GM12878 (cell line): ENCODE measurements at regions not wholly inside any gene's neighbourhood (a gene's known extent, or its start where the extent isn't known, plus 50 kb on each side); places are given as distances from the start of the nearest gene placed in this dataset.

Experiments used
- ATAC-seq: fragments of 200-7000 bp; cut with Tn5 transposase; 3 replicates; pipeline ENCODE4 v1.9.1; 2020; ENCODE audit warnings: mild to moderate bottlenecking, moderate library complexity
- BruUV-seq: library from RNA; stranded (reverse); fragments of 400-500 nt; replicated peaks from 2 replicates; lab custom pipeline; 2021; lab: Mats Ljungman, UMichigan
- CTCF ChIA-PET: fragments of 300-600 bp; sonication (Branson Sonifier 250); formaldehyde crosslinking; extraction: SDS; loops from one replicate; lab custom pipeline; 2021; ENCODE audit warnings: inconsistent platforms; lab: Yijun Ruan, JAX
- POLR2A ChIA-PET: fragments of 350-600 bp; formaldehyde crosslinking; extraction: SDS; loops from one replicate; lab custom pipeline; 2021; ENCODE audit warnings: inconsistent platforms; lab: Charles Lee
- RAD21 ChIA-PET: fragments of 300-600 bp; sonication (Branson Sonifier 250); formaldehyde crosslinking; loops from one replicate; lab custom pipeline; 2023; ENCODE audit warnings: antibody characterized with exemption; ENCODE audit not compliant: unreplicated experiment; lab: Charles Lee
- SMC1A ChIA-PET: fragments of 300-600 bp; sonication (Branson Sonifier 250); formaldehyde crosslinking; loops from one replicate; lab custom pipeline; 2023; ENCODE audit not compliant: unreplicated experiment, uncharacterized antibody; lab: Charles Lee
- DNase-seq: peaks from one replicate; pipeline ENCODE4 v3.0.0-alpha.2; 2011; ENCODE audit warnings: low read depth, low spot score
- FAIRE-seq: peaks from 3 replicates; lab custom pipeline; 2011; peaks lifted over from hg19 to GRCh38; lab: Jason Lieb, UNC
- H2AFZ ChIP-seq: 2 replicates; pipeline ENCODE4 v1.6.0; 2011; ENCODE audit warnings: low read depth, low read length, control low read depth; ENCODE audit not compliant: control insufficient read depth
- H3K27ac ChIP-seq: 2 replicates; pipeline ENCODE4 v1.5.1; 2011; ENCODE audit warnings: control low read depth; ENCODE audit not compliant: control insufficient read depth, insufficient read depth
- H3K27me3 ChIP-seq, 2 experiments: replicated peaks in 1 of 2; 2 replicates each; pipeline versions ENCODE4 v1.6.0 to v1.6.1; 2011; ENCODE audit warnings: low read length in 1 of 2; ENCODE audit not compliant: control insufficient read depth in 2 of 2, insufficient read depth in 2 of 2
- H3K36me3 ChIP-seq, 2 experiments: 2 replicates each; pipeline ENCODE4 v1.5.1; 2011; ENCODE audit warnings: low read length in 1 of 2; ENCODE audit not compliant: control insufficient read depth in 2 of 2, insufficient read depth in 2 of 2
- H3K4me1 ChIP-seq: 2 replicates; pipeline ENCODE4 v1.6.1; 2011; ENCODE audit warnings: mild to moderate bottlenecking, low read length, moderate library complexity, mixed read lengths; ENCODE audit not compliant: control insufficient read depth, insufficient read depth
- H3K4me2 ChIP-seq: 2 replicates; pipeline ENCODE4 v1.6.0; 2011; ENCODE audit warnings: control low read depth; ENCODE audit not compliant: control insufficient read depth, insufficient read depth
- H3K4me3 ChIP-seq: fragments of 200-600 bp; sonication (generic); 2 replicates; pipeline ENCODE4 v1.5.1; 2016
- H3K79me2 ChIP-seq: 2 replicates; pipeline ENCODE4 v1.6.0; 2011; ENCODE audit warnings: low read length; ENCODE audit not compliant: control insufficient read depth, insufficient read depth
- H3K9ac ChIP-seq: 2 replicates; pipeline ENCODE4 v1.8.0; 2011; ENCODE audit warnings: low read length, control low read depth, mixed read lengths; ENCODE audit not compliant: control insufficient read depth, insufficient read depth
- H3K9me3 ChIP-seq: replicated peaks from 3 replicates; pipeline ENCODE4 v1.5.1; 2011; ENCODE audit warnings: mild to moderate bottlenecking, low read length; ENCODE audit not compliant: control insufficient read depth, insufficient read depth
- H4K20me1 ChIP-seq: 2 replicates; pipeline ENCODE4 v1.6.0; 2011; ENCODE audit not compliant: control insufficient read depth, insufficient read depth
- ETV6 ChIP-seq, 2 experiments: fragments of 450-650 bp in 1 of 2; IDR thresholded peaks in 1 of 2; conservative IDR thresholded peaks in 1 of 2; 2 replicates each; pipeline ENCODE4 v1.6.1; 2014; ENCODE audit warnings: antibody characterized with exemption in 1 of 2, borderline replicate concordance in 1 of 2, low read depth in 1 of 2, mild to moderate bottlenecking in 1 of 2, moderate library complexity in 1 of 2
- HDAC6 ChIP-seq: fragments of 200-600 bp; sonication (generic); IDR thresholded peaks from one replicate; pipeline ENCODE4 v1.8.0; 2017; ENCODE audit warnings: antibody characterized with exemption; ENCODE audit not compliant: unreplicated experiment
- KDM1A ChIP-seq: fragments of 200-600 bp; sonication (generic); IDR thresholded peaks from 2 replicates; pipeline ENCODE4 v1.6.1; 2016; ENCODE audit warnings: borderline replicate concordance
- MYB ChIP-seq: fragments of 150-350 bp; IDR thresholded peaks from 2 replicates; pipeline ENCODE4 v1.6.1; 2014; ENCODE audit warnings: mild to moderate bottlenecking, low read depth, low read length, borderline replicate concordance
- MYC ChIP-seq: IDR thresholded peaks from 2 replicates; pipeline ENCODE4 v1.6.1; 2011; ENCODE audit warnings: mild to moderate bottlenecking, low read length, moderate library complexity, inconsistent platforms; ENCODE audit not compliant: insufficient read depth, insufficient replicate concordance, insufficient read length, severe bottlenecking
- SIX5 ChIP-seq: IDR thresholded peaks from 2 replicates; pipeline ENCODE4 v1.6.1; 2011; ENCODE audit warnings: mild to moderate bottlenecking, low read depth, low read length, moderate library complexity; ENCODE audit not compliant: severe bottlenecking
- SP1 ChIP-seq: IDR thresholded peaks from one replicate; pipeline ENCODE4 v1.6.1; 2011; ENCODE audit warnings: low read depth, low read length
- SREBF1 ChIP-seq: IDR thresholded peaks from 2 replicates; pipeline ENCODE4 v1.6.1; 2012; ENCODE audit warnings: mild to moderate bottlenecking, low read length
- ZNF384 ChIP-seq: IDR thresholded peaks from 2 replicates; pipeline ENCODE4 v1.6.1; 2012; ENCODE audit warnings: low read depth, mild to moderate bottlenecking, low read length, improper control_type of control experiment, borderline replicate concordance
- ZSCAN29 ChIP-seq: fragments of 450-650 bp; IDR thresholded peaks from 2 replicates; pipeline ENCODE4 v1.6.1; 2017; ENCODE audit warnings: mild to moderate bottlenecking, moderate library complexity
- WGBS: methylation state at CpG from one replicate; pipeline ENCODE4 v1.1.6; 2016; ENCODE audit warnings: low lambda C conversion rate; ENCODE audit not compliant: insufficient replicate concordance, insufficient coverage; ENCODE audit errors: missing lambda C conversion rate; 5-methylcytosine and 5-hydroxymethylcytosine counted together
- in situ Hi-C: fragments of 300-500 bp; cut with MboI; formaldehyde crosslinking; loops from 9 replicates; pipeline ENCODE4 v1.14.3; 2018; ENCODE audit warnings: mixed read lengths
- intact Hi-C: fragments of 100-400 bp; cut with micrococcal nuclease; formaldehyde crosslinking; loops from one replicate; pipeline ENCODE4 v1.14.2; 2022; ENCODE audit not compliant: unreplicated experiment
- TF ChIP-seq, protein P1 (sequence below): fragments of 450-650 bp; IDR thresholded peaks from 2 replicates; pipeline ENCODE4 v1.6.1; 2016; ENCODE audit warnings: mild to moderate bottlenecking
- TF ChIP-seq, protein P2 (sequence below): IDR thresholded peaks from 2 replicates; pipeline ENCODE4 v1.6.1; 2012; ENCODE audit warnings: low read length, inconsistent platforms
- TF ChIP-seq, protein P3 (sequence below): fragments of 450-650 bp; formaldehyde crosslinking; IDR thresholded peaks from 2 replicates; pipeline ENCODE4 v1.5.0; 2022; ENCODE audit warnings: mild to moderate bottlenecking, missing genetic modification characterization

DNA sequence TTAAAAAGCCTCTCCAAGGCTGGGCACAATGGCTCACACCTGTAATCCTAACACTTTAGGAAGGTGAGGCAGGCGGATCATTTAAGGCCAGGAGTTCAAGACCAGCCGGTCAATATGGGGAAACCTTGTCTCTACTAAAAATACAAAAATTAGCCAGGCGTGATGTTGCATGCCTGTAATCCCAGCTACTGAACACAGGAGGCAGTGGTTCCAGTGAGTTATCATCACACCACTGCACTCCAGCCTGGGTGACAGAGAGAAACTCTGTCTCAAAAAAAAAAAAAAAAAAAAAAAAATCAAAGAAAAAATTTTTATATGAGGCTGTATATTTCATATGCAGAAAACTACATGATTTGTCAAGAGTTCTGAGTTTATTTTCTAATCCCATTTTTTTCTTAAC is 1107.1 kb upstream of the TMPRSS15 start:
- no peak for TF ChIP-seq SREBF1
- TF ChIP-seq MYC = no peak
- TF ChIP-seq SP1 = no peak
- TF ChIP-seq, protein P1, sequence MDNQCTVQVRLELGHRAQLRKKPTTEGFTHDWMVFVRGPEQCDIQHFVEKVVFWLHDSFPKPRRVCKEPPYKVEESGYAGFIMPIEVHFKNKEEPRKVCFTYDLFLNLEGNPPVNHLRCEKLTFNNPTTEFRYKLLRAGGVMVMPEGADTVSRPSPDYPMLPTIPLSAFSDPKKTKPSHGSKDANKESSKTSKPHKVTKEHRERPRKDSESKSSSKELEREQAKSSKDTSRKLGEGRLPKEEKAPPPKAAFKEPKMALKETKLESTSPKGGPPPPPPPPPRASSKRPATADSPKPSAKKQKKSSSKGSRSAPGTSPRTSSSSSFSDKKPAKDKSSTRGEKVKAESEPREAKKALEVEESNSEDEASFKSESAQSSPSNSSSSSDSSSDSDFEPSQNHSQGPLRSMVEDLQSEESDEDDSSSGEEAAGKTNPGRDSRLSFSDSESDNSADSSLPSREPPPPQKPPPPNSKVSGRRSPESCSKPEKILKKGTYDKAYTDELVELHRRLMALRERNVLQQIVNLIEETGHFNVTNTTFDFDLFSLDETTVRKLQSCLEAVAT = no peak
- TF ChIP-seq, protein P2, sequence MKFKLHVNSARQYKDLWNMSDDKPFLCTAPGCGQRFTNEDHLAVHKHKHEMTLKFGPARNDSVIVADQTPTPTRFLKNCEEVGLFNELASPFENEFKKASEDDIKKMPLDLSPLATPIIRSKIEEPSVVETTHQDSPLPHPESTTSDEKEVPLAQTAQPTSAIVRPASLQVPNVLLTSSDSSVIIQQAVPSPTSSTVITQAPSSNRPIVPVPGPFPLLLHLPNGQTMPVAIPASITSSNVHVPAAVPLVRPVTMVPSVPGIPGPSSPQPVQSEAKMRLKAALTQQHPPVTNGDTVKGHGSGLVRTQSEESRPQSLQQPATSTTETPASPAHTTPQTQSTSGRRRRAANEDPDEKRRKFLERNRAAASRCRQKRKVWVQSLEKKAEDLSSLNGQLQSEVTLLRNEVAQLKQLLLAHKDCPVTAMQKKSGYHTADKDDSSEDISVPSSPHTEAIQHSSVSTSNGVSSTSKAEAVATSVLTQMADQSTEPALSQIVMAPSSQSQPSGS = no peak
- TF ChIP-seq ETV6 (conservative IDR thresholded peaks at IDR 0.05 in 1 of 2, IDR thresholded peaks at IDR 0.05 in 1 of 2; ENCODE audit: borderline replicate concordance in 1 of 2, low read depth in 1 of 2) = no peak
- TF ChIP-seq HDAC6 = no peak
- TF ChIP-seq MYB = no peak
- no peak for TF ChIP-seq KDM1A
- TF ChIP-seq, protein P3, sequence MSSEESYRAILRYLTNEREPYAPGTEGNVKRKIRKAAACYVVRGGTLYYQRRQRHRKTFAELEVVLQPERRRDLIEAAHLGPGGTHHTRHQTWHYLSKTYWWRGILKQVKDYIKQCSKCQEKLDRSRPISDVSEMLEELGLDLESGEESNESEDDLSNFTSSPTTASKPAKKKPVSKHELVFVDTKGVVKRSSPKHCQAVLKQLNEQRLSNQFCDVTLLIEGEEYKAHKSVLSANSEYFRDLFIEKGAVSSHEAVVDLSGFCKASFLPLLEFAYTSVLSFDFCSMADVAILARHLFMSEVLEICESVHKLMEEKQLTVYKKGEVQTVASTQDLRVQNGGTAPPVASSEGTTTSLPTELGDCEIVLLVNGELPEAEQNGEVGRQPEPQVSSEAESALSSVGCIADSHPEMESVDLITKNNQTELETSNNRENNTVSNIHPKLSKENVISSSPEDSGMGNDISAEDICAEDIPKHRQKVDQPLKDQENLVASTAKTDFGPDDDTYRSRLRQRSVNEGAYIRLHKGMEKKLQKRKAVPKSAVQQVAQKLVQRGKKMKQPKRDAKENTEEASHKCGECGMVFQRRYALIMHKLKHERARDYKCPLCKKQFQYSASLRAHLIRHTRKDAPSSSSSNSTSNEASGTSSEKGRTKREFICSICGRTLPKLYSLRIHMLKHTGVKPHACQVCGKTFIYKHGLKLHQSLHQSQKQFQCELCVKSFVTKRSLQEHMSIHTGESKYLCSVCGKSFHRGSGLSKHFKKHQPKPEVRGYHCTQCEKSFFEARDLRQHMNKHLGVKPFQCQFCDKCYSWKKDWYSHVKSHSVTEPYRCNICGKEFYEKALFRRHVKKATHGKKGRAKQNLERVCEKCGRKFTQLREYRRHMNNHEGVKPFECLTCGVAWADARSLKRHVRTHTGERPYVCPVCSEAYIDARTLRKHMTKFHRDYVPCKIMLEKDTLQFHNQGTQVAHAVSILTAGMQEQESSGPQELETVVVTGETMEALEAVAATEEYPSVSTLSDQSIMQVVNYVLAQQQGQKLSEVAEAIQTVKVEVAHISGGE (CRISPR knock-in tag) = no peak
- no peak for TF ChIP-seq SIX5
- no peak for TF ChIP-seq ZNF384
- no peak for TF ChIP-seq ZSCAN29
- Histone ChIP-seq H4K20me1 (no peaks in the 10 kb centered on the region), H2AFZ (no peak overlapping the region), H3K36me3 (no peaks in the 10 kb centered on the region), H3K27ac (no peak overlapping the region), H3K4me2 (no peak overlapping the region), H3K27me3 (no peaks in the 10 kb centered on the region), H3K79me2 (no peaks in the 10 kb centered on the region), H3K9me3 (no peaks in the 10 kb centered on the region; the same call in 2 of the 3 replicates), H3K4me1 (no peaks in the 10 kb centered on the region), H3K4me3 (no peak overlapping the region), H3K9ac (no peak overlapping the region)
- peak; percentile 53 for ATAC-seq
- ChIA-PET CTCF (interaction anchor here (0.6 kb wide), 1 partner anchor 198 kb away, joined by 3 read pairs; no protein-coding TSS in a partner anchor), POLR2A (no interaction called here), RAD21 (no interaction called here), SMC1A (no interaction called here)
- no peak for FAIRE-seq
- 32% methylated on average over 3 of the region's 3 CpGs for WGBS
- intact Hi-C loops = no loop called here
- in situ Hi-C loops = no loop called here
- no peak for DNase-seq
- BruUV-seq = no TSS peak
